Heart right ventricle (tissue), 16 donors: ENCODE measurements at regions not wholly inside any gene's neighbourhood (a gene's known extent, or its start where the extent isn't known, plus 50 kb on each side); places are given as distances from the start of the nearest gene placed in this dataset.

Experiments
- ATAC-seq, 8 donors: fragments of 200-7000 bp; cut with Tn5 transposase; one replicate each; pipeline ENCODE4 v1.9.1; 2020; ENCODE audit warnings: mild to moderate bottlenecking in 8 of 8, moderate library complexity in 8 of 8, moderate number of reproducible peaks in 1 of 8
- DNase-seq, 2 donors: peaks; one replicate each; pipeline ENCODE4 v3.0.0-alpha.2; 2020
- H3K27ac ChIP-seq, 10 donors: fragments of 200-600 bp; sonication (generic) in 2 of 10; one replicate each; pipeline versions ENCODE4 v1.5.0 to v1.8.0; 2020 to 2022; ENCODE audit warnings: mild to moderate bottlenecking in 3 of 10
- H3K27me3 ChIP-seq, 7 donors: fragments of 200-600 bp; one replicate each; pipeline ENCODE4 v1.8.0; 2021 to 2022; ENCODE audit warnings: mild to moderate bottlenecking in 2 of 7
- H3K36me3 ChIP-seq, 9 donors: fragments of 200-600 bp; sonication (generic) in 1 of 9; one replicate each; pipeline versions ENCODE4 v1.5.0 to v1.8.0; 2020 to 2022; ENCODE audit warnings: mild to moderate bottlenecking in 2 of 9
- H3K4me1 ChIP-seq, 9 donors: fragments of 200-600 bp; sonication (generic) in 1 of 9; one replicate each; pipeline versions ENCODE4 v1.5.0 to v1.8.0; 2020 to 2022; ENCODE audit warnings: mild to moderate bottlenecking in 4 of 9
- H3K4me3 ChIP-seq, 10 donors: fragments of 200-600 bp; sonication (generic) in 2 of 10; one replicate each; pipeline versions ENCODE4 v1.5.0 to v1.8.0; 2020 to 2022; ENCODE audit warnings: mild to moderate bottlenecking in 7 of 10, moderate library complexity in 2 of 10
- H3K9me3 ChIP-seq, 11 donors: fragments of 200-600 bp in 10 of 11; sonication (generic) in 2 of 11; one replicate each; pipeline versions ENCODE4 v1.5.0 to v1.8.0; 2013 to 2022; ENCODE audit warnings: mild to moderate bottlenecking in 2 of 11, control low read depth in 1 of 11, moderate library complexity in 1 of 11
- WGBS, 2 donors: extraction: QIAGEN DNeasy Blood & Tissue Kit; methylation state at CpG; one replicate each; pipeline ENCODE4 v1.1.7; 2013; ENCODE audit warnings: inconsistent platforms in 1 of 2; 5-methylcytosine and 5-hydroxymethylcytosine counted together
- intact Hi-C, 10 donors: fragments of 100-400 bp; cut with DNase I; formaldehyde crosslinking; loops; one replicate each; pipeline versions ENCODE4 v1.11.1 to v1.14.2; 2022
- TF ChIP-seq, protein P1 (sequence below), 9 donors: fragments of 200-600 bp; sonication (generic) in 2 of 9; IDR thresholded peaks; one replicate each; pipeline versions ENCODE4 v1.5.0 to v1.8.0; 2021 to 2022; ENCODE audit warnings: antibody characterized with exemption in 9 of 9, mild to moderate bottlenecking in 5 of 9, moderate library complexity in 1 of 9
- donor health status: Arrhythmogenic right ventricular cardiomyopathy.
- donor health status: ischemic (EF 13 %, LVEDD 7.1; RV severe dilation, severe dysfunction).
- donor health status: healthy with polysubstance abuse.
- donor health status: DM: no; HTN: yes; CAD: no.
- donor health status: DM: no; HTN: no; CAD: no.
- donor health status: ischemic (EF 25% LVEDD 6.9; RV normal size, moderate dysfunction).
- donor health status: ischemic (EF 25% LVEDD 5.7; RV mildly dilated, moderate dysfunction).
- donor health status: healthy.
- donor health status: DM: yes; HTN: yes; CAD: no.
- donor health status: Ischemic cardiomyopathy.
- donor health status: ischemic (EF 35%, LVEDD 5.7; RV mildly dilated, moderate dysfunction).
- donor health status: nonischemic (EF 11% LVEDD 7.7; RV severe dilation, severe dysfunction).
- donor health status: DM: yes; HTN: yes; CAD: no.
- donor health status: PGD.
- donor health status: ischemic (EF 29% LVEDD 5.4; RV normal size, mild dysfunction).
- donor health status: nonischemic (EF 23%, LVEDD 6.1; RV moderate dilation, normal function).

DNA sequence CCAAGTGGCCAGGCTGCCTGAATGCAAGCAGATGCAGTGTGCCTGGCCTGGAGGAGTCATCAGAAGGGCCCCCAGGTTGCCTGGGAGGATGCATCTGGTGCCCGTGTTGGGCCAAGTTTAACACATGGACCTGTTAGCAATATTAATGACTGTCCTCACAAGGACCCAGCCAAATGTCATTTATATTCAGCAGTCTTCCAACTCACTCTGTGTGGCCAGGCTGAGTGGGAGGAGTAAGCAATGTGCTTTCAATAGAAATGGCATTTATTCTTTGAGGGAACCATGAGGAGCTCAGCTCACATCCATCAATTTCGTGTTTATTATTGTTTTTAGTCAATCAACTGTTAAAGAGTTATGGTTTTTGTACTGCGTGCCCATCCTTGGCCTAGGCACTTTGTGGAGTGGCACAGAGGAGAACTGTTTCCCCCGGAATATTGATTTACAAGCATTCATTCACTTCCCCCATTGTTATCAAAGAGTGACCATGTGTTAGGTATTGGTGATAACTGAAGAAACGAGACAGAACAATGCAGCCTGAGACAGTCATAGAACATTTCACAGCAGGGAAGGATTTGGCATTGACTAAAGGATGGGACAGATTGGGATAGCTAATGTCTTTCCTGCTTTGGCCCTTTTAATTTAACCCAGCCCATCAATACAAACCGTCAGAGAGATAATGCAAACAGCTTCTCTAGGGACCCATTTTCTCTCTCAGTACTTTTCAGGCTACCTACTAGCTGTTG, 725.2 kb downstream of the TSN start:
- H3K4me1 ChIP-seq, result no peaks in the 10 kb centered on the region
- no peak overlapping the region for H3K27ac ChIP-seq
- intact Hi-C loops, result no loop called here
- ATAC-seq, result peak in 1 of 8 donors; percentile 41
- H3K36me3 ChIP-seq, result no peaks in the 10 kb centered on the region
- no peaks in the 10 kb centered on the region for H3K27me3 ChIP-seq
- TF ChIP-seq, protein P1, sequence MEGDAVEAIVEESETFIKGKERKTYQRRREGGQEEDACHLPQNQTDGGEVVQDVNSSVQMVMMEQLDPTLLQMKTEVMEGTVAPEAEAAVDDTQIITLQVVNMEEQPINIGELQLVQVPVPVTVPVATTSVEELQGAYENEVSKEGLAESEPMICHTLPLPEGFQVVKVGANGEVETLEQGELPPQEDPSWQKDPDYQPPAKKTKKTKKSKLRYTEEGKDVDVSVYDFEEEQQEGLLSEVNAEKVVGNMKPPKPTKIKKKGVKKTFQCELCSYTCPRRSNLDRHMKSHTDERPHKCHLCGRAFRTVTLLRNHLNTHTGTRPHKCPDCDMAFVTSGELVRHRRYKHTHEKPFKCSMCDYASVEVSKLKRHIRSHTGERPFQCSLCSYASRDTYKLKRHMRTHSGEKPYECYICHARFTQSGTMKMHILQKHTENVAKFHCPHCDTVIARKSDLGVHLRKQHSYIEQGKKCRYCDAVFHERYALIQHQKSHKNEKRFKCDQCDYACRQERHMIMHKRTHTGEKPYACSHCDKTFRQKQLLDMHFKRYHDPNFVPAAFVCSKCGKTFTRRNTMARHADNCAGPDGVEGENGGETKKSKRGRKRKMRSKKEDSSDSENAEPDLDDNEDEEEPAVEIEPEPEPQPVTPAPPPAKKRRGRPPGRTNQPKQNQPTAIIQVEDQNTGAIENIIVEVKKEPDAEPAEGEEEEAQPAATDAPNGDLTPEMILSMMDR (IDR thresholded peaks at IDR 0.05), result no peak
- WGBS, 2 donors, result 83 to 87% methylated on average over 6 of the region's 6 CpGs
- no peaks in the 10 kb centered on the region for H3K9me3 ChIP-seq
- no peak overlapping the region for H3K4me3 ChIP-seq
- no peak for DNase-seq

GRCh38 chr2:122481244-122481622, 725.8 kb downstream of the TSN start:
- no peak overlapping the region for H3K27ac ChIP-seq
- TF ChIP-seq, protein P1 (IDR thresholded peaks at IDR 0.05), result no peak

DNA sequence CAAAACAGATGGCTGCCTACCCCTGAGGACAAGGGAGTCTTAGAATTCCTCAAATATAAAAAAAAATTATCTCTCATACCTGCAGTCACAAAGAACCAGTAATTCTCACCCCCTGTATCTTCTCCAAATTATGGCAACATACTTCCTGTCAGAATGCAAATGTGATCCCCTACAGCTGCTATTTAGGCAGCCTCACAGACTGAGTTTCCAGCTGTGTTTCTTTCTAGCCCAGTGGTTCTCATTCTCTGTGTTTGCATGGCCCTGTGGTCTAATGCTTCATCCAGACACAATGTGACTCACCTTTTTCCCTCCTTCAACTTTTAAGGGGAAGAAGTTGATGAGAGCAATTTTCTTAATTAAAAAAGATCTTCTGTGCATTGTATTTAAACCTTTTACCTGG, 726.3 kb downstream of the TSN start:
- no peaks in the 10 kb centered on the region for H3K9me3 ChIP-seq
- intact Hi-C loops, result no loop called here
- ATAC-seq (no peak), DNase-seq (no peak)
- TF ChIP-seq, protein P1 (IDR thresholded peaks at IDR 0.05), result no peak
- no peaks in the 10 kb centered on the region for H3K36me3 ChIP-seq
- H3K27me3 ChIP-seq, result no peaks in the 10 kb centered on the region
- H3K4me3 ChIP-seq, result no peak overlapping the region
- H3K27ac ChIP-seq, result no peak overlapping the region
- no peaks in the 10 kb centered on the region for H3K4me1 ChIP-seq

More at GRCh38 chr2:122481244-122481622, 725.8 kb downstream of the TSN start:
- Histone ChIP-seq H3K27me3 (no peaks in the 10 kb centered on the region), H3K4me3 (no peak overlapping the region), H3K4me1 (no peaks in the 10 kb centered on the region), H3K36me3 (no peaks in the 10 kb centered on the region), H3K9me3 (no peaks in the 10 kb centered on the region)
- 64 to 91% methylated on average over 2 of the region's 2 CpGs for WGBS, 2 donors
- no peak for DNase-seq
- intact Hi-C loops, result no loop called here
- ATAC-seq, result no peak

GRCh38 chr2:122486086-122486485, 730.6 kb downstream of the TSN start:
- no peak for DNase-seq
- H3K4me1 ChIP-seq, result no peaks in the 10 kb centered on the region
- 56 to 57% methylated on average over 2 of the region's 2 CpGs for WGBS, 2 donors
- H3K36me3 ChIP-seq, result no peaks in the 10 kb centered on the region
- H3K27me3 ChIP-seq, result no peaks in the 10 kb centered on the region
- intact Hi-C loops, result no loop called here
- no peak overlapping the region for H3K27ac ChIP-seq
- H3K4me3 ChIP-seq, result no peak overlapping the region
- ATAC-seq, result no peak
- H3K9me3 ChIP-seq, result no peaks in the 10 kb centered on the region
- TF ChIP-seq, protein P1 (IDR thresholded peaks at IDR 0.05), result no peak
